Stomach (tissue), 8 donors: ENCODE measurements at regions not wholly inside any gene's neighbourhood (a gene's known extent, or its start where the extent isn't known, plus 50 kb on each side); places are given as distances from the start of the nearest gene placed in this dataset.

Source experiments
- DNase-seq, 2 donors: peaks; one replicate each; pipeline versions ENCODE4 v3.0.0 to v3.0.0-alpha.2; 2013 to 2019
- H3K27ac ChIP-seq, 5 donors: fragments of 200-600 bp in 4 of 5; sonication (generic) in 4 of 5; one replicate each; pipeline ENCODE4 v1.5.1; 2013 to 2019; ENCODE audit warnings: mild to moderate bottlenecking in 1 of 5, moderate library complexity in 1 of 5
- H3K27me3 ChIP-seq, 3 donors: fragments of 200-600 bp; sonication (generic); one replicate each; pipeline ENCODE4 v1.5.1; 2017 to 2019; ENCODE audit warnings: mixed run types in 1 of 3
- H3K36me3 ChIP-seq, 4 donors: fragments of 200-600 bp; sonication (generic); 1 replicate in 3 of 4; 2 replicates in 1 of 4; pipeline ENCODE4 v1.5.1; 2016 to 2019
- H3K4me1 ChIP-seq, 4 donors: fragments of 200-600 bp; sonication (generic); one replicate each; pipeline ENCODE4 v1.5.1; 2016 to 2019
- H3K4me3 ChIP-seq, 4 donors: fragments of 200-600 bp; sonication (generic) in 3 of 4; one replicate each; pipeline ENCODE4 v1.5.1; 2016 to 2019; ENCODE audit warnings: mild to moderate bottlenecking in 1 of 4
- H3K9me3 ChIP-seq, 4 donors: fragments of 200-600 bp; sonication (generic); one replicate each; pipeline ENCODE4 v1.5.1; 2016 to 2019
- CTCF ChIP-seq, 7 experiments: fragments of 450-650 bp in 4 of 7; fragments of 200-600 bp in 3 of 7; sonication (generic) in 3 of 7; IDR thresholded peaks; one replicate each; pipeline ENCODE4 v1.5.1; 2016 to 2019; ENCODE audit warnings: antibody characterized with exemption in 7 of 7, control low read depth in 2 of 7, mild to moderate bottlenecking in 1 of 7
- EP300 ChIP-seq: sonication (generic); formaldehyde crosslinking; IDR thresholded peaks from one replicate; pipeline ENCODE4 v1.6.1; 2017; ENCODE audit warnings: antibody characterized with exemption
- POLR2A ChIP-seq, 4 donors: fragments of 450-650 bp; IDR thresholded peaks; one replicate each; pipeline ENCODE4 v1.6.1; 2016; ENCODE audit warnings: antibody characterized with exemption in 4 of 4, control low read depth in 2 of 4, mild to moderate bottlenecking in 1 of 4, moderate library complexity in 1 of 4
- POLR2AphosphoS5 ChIP-seq, 3 donors: sonication (generic); formaldehyde crosslinking; IDR thresholded peaks; one replicate each; pipeline ENCODE4 v1.6.1; 2016; ENCODE audit warnings: antibody characterized with exemption in 3 of 3
- WGBS, 5 donors: extraction: QIAGEN DNeasy Blood & Tissue Kit in 3 of 5; methylation state at CpG; one replicate each; pipeline versions ENCODE4 v1.1.5 to v1.1.7; 2013 to 2018; 5-methylcytosine and 5-hydroxymethylcytosine counted together
- intact Hi-C: fragments of 100-400 bp; cut with DNase I; formaldehyde crosslinking; loops from one replicate; pipeline ENCODE4 v1.15.1; 2023; ENCODE audit warnings: low total_unique reads
- small RNA-seq, 4 donors: library from RNA; depleted of rRNA; stranded (forward); fragments of <200 nt; gene quantifications; one replicate each; pipeline ENCODE3, GENCODE V24; 2016
- donor health status: healthy with polysubstance abuse.
- donor health status: Bipolar disorder and iron deficiency.
- donor health status: healthy.

GRCh38 chr6:84815896-84816735 is 51.7 kb upstream of the TBX18 start:
- Histone ChIP-seq H3K27ac (no peak overlapping the region), H3K4me1 (no peaks in the 10 kb centered on the region), H3K4me3 (no peak overlapping the region), H3K27me3 (no peaks in the 10 kb centered on the region), H3K9me3 (peaks cover 0 to 6% (median 0%) of the 10 kb centered on the region in 4 donors), H3K36me3 (no peaks in the 10 kb centered on the region)
- intact Hi-C loops = no loop called here
- TF ChIP-seq EP300 = no peak
- TF ChIP-seq CTCF (IDR thresholded peaks at IDR 0.05) = no peak
- no peak for TF ChIP-seq POLR2A (IDR thresholded peaks at IDR 0.05)
- no peak for TF ChIP-seq POLR2AphosphoS5 (IDR thresholded peaks at IDR 0.05)
- no peak for DNase-seq
- WGBS, 5 donors = 76 to 89% (median 77%) methylated on average over 3 of the region's 3 CpGs

Small RNAs in the stretch of these regions (small RNA-seq; reads per million reads assigned to genes)
- gene AL109941.1 = 0 reads per million in 4 donors
